Stimulated activated CD4-positive, alpha-beta T cell treated with anti-CD3 and anti-CD28 coated beads, TNF-alpha, amount 100 ng/mL, for 48 hours (primary cell): ENCODE measurements at regions not wholly inside any gene's neighbourhood (a gene's known extent, or its start where the extent isn't known, plus 50 kb on each side); places are given as distances from the start of the nearest gene placed in this dataset.
"Not testable (repeated sequence)": the region's sequence is repeated elsewhere in the genome, so short reads cannot be mapped to it uniquely, and the experiment has no call there.

ENCODE experiments used
- DNase-seq, 3 donors: peaks; one replicate each; pipeline ENCODE4 v3.0.0-alpha.2; 2020; ENCODE audit warnings: low read depth in 3 of 3

DNA sequence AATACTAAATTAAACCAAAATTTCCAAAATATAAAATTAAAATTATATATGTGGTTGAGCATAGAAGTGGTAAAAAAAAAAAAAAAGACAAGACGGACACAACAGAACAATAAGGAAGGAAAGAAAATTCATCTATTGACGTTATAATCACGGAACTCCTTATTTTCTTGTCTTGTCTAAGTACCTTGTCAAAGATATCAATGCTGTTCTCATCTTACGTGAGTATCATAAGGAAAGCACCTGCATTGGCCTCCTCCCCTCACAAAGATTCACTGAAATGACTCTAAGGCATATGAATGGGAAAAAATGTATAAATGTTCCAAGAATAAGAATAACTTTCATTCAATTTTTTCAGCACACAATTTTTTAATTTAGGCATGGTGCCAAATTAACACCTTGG, 135.4 kb downstream of the PPP1R3A start:
- DNase-seq = no peak

DNA sequence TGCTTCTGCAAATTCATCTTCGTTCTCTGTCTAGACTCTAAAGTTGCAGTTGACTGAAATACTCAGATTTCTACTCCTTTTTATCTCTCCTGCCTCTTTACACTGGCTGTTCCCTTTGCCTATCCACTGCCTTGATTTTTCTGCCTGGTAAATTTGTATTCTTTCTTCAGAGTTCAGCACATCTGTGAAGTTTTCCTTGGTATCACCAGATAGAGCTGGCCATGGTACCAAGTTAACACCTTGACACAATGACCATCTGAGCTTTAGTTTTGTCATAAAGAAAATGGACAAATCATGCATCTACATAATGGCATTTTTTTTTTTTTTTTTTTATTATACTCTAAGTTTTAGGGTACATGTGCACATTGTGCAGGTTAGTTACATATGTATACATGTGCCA, 143.0 kb downstream of the PPP1R3A start:
- no peak for DNase-seq

DNA sequence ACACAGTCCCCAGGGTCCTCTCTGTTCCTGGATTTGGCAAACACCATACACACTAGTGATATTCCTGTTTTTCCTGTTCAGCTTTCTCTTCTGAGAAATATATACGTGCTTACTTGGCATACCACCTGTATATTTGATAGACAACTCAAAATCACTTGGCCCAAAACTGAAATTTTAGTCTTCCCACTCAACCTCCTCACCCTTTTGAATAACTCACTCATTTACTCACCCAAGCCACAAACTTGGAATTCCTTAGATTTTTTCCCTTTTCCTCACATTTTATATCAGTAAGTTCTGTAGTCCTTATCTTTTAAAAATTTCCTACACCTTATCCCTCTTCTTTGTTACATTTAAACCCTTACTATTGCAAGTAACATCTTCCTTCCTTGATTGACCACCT, 143.4 kb downstream of the PPP1R3A start:
- DNase-seq = no peak

DNA sequence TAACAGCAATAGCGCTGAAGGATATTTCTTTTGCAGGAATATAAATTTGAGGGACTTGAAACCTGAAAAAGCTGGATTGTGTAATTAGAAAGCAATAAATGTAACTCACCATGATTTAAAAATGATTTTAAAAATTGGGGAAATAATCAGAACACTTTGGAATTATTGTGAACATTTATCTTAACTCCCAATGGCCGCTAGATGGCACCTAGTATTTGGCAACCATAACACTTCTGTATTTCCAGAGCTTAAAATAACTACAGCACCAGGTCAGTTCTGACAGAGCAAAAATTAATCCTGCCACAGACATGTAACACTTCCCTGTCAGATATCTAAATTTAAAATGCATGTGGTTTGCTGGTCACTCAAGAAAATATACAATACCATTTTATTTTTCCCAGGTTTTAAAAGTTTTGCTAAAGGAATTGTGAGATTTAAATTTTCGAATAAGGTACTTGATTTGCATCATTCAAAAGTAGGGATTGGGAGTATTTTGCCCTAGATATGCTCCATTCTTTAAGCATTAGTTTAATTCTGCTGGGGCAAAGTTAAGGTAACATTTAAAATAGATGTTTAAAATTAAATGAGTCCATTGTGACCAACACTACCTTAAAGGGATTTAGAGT, 144.5 kb downstream of the PPP1R3A start:
- DNase-seq = no peak

DNA sequence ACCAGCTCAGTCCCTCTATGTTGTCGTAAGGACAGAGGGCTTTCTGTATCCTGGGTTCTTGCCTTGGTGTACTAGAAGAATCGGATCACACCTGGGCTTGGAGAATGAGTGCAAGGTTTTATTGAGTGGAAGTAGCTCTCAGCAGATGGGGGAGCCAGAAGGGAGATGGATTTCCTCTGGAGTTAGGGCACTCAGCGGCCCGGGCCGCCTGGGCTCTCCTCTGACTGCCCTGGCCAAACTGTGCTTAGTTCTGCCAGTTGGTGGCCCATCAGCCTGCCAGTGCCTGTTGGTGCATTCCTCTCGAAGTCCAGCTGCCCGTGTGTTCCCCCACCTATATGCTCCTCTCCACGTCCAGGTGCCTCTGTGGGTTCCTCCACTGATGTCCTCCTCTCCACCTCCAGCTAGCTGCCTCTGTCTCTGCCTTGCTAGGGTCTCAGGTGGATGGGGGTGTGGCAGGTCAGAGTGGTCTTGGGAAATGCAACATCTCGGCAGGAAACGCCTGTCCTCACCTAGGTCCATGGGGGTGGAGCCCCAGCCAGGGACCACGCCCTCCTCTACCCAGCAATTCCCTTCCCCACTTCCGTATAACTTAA, 148.6 kb downstream of the PPP1R3A start:
- no peak for DNase-seq

DNA sequence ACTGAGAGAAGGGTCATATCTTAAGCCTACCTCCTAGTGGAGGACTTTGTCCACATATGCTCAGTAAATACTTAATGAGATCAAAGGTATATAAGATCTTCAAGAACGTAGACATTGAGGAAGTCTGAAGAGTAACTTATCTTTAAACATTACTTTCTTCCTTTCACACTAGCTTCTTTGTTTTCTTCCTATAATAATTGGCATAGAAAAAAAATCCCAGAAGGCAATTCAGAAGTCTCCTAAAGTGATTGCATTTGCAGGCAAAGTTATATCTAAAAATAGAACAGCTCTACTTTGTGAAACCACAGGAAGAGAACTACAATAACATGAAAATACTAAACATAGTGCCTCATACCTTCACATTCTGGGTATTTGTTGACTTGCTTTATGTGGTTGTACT, 150.4 kb downstream of the PPP1R3A start:
- DNase-seq = no peak

DNA sequence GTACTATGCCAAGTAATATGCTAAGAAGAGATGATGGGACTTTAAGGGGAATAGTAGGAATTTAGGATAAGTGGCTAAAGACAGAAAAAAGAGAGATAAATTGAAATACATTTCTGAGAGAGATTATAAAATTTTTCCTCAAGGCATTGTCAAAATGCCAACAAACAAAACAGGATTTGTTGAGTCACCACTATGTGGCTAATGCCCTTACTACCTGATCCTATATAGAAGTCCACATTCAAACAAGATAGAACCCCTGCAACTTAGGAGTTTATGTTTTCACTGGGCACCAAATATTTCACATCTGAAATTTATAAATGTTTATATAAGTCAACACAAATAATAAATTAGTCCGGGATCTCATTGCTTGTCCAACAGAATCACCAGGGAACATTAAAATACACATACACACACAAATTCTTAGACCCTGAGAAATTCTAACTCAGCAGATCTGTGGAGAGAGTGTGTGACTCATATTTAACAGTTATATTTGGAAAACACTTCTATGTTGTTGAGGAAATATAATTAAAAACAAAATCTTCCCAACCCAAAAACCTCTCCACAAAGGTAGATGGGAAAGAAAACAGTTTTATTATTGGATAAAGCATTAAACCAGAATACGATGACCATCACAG, 154.3 kb downstream of the PPP1R3A start:
- DNase-seq = no peak

DNA sequence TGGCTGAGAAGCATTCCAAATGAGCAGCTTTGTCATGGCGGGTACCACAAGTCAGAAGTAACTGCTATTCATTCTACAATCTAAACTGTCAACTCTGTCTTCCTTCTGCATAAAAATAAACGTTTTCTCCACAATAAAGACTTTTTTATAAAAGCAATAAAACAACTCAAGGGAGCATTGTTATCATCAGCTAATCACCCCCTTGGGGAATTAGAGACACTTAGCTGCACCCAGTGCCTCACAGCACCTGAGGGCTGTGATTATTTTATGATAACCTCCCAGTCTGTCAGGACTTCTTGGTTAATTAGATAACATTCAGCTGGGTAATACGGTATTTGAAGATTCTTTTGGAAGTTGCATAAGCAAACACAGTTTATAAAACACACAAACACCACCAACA, 155.6 kb downstream of the PPP1R3A start:
- no peak for DNase-seq

DNA sequence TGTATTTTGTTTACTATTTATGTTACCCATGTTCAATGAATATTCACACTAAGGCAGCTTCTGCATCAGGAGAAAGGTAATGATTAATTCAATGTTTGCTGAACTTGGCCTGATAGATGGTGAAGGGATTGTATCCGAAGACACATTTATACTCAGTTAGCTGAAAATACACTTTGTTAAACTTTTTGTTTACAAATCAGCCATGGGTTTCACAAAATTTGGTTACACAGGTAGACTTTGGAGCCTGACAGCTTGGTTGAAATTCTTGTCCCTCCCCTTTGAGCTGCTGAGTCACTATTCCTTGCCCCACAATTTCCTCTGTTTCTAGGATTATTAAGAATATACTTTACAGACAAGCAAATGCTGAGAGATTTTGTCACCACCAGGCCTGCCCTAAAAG, 162.6 kb downstream of the PPP1R3A start:
- DNase-seq = no peak

DNA sequence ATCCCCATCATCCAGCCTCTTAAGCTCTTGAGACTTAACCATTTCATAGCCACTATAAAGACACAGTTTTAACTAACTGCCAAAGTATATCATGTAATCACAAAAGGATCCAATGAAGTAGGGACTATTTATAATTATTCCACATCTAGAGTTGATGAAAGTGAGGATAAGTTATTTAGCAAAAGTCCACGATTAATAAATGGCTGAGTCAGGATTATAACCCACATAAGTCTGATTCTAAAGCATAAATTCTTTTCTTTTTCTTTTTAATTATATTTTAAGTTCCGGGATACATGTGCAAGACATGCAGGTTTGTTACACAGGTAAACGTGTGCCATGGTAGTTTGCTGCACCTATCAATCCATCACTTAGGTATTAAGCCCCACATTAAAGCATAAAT, 166.1 kb downstream of the PPP1R3A start:
- no peak for DNase-seq

DNA sequence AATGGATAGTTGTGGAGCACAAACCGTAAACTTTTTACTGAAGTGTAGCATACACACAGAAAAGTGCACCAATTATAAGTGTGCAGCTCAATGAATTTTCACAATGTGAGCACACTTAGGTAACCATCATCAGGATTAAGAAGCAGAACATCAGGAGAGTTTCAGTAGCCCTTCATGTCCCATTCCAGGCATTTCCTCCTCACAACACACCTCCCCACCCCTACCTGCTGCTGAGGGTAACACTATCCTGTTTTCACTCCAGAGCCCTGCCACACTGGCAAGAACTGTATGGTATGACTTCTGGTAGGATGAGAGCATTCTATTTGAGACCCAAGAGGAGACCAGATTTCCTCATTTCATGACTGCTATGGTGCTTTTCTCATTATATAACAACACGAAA, 166.5 kb downstream of the PPP1R3A start:
- DNase-seq = no peak

DNA sequence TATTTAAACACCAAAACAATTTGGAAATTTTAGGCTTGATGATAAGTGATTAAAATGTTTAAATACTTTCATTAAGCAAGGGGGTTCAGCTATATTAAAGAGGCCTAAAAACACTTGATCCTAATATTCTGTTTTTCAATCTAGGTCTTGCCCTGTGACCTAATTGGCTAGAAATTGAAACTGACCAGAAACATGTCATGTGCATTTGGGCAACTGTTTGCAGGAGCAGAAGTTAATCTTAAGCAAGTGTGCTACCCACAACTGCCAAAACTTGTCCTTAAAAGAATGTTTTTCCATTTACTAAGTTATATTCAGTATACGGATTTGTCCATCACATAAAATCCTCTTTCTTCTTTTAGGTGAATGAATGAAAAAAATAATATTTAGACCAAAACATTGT, 167.3 kb downstream of the PPP1R3A start:
- no peak for DNase-seq

DNA sequence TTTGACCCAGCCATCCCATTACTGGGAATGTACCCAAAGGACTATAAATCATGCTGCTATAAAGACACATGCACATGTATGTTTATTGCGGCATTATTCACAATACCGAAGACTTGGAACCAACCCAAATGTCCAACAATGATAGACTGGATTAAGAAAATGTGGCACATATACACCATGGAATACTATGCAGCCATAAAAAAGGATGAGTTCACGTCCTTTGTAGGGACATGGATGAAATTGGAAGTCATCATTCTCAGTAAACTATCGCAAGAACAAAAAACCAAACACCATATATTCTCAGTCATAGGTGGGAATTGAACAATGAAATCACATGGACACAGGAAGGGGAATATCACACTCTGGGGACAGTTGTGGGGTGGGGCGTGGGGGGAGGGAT, 170.4 kb downstream of the PPP1R3A start:
- DNase-seq = not testable (repeated sequence)

DNA sequence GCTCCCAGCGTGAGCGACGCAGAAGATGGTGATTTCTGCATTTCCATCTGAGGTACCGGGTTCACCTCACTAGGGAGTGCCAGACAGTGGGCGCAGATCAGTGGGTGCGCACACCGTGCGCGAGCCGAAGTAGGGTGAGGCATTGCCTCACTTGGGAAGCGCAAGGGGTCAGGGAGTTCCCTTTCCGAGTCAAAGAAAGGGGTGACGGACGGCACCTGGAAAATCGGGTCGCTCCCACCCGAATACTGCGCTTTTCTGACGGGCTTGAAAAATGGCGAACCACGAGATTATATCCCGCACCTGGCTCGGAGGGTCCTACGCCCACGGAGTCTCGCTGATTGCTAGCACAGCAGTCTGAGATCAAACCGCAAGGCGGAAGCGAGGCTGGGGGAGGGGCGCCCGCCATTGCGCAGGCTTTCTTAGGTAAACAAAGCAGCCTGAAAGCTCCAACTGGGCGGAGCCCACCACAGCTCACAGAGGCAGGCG, 175.8 kb downstream of the PPP1R3A start:
- DNase-seq = not testable (repeated sequence)

DNA sequence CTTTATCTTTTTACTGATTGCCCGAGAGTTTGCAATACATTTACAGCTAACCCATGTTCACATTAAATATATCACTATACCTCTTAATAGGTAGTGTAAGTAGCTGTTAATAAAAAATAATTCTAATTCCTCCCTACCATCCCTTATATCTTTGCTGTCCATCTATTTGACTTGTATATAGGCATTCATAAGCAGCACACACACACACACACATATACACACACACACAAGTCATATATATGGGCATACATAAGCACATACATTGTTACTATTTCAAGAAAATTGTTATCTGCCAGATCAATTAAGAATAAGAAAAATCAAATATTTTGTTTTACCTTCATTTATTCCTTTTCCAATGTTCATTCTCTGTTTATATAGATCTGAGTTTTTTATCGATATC, 176.4 kb downstream of the PPP1R3A start:
- no peak for DNase-seq

DNA sequence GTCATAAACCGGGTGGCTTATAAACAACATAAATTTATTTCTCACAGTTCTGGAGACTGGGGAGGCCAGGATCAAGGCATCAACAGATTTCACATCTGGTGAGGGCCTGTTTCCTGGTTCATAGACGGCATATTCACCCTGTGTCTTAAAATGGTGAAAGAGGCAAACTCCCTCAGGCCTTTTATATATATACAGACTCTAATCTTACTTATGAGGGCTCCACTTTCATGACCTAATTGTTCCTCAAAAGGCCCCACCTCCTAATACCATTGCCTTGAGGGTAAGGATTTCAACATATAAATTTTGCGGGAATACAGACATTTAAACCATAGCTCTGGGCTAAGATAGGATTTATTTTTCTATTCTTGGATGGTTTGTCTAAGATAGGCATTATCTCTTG, 187.2 kb downstream of the PPP1R3A start:
- DNase-seq = no peak

DNA sequence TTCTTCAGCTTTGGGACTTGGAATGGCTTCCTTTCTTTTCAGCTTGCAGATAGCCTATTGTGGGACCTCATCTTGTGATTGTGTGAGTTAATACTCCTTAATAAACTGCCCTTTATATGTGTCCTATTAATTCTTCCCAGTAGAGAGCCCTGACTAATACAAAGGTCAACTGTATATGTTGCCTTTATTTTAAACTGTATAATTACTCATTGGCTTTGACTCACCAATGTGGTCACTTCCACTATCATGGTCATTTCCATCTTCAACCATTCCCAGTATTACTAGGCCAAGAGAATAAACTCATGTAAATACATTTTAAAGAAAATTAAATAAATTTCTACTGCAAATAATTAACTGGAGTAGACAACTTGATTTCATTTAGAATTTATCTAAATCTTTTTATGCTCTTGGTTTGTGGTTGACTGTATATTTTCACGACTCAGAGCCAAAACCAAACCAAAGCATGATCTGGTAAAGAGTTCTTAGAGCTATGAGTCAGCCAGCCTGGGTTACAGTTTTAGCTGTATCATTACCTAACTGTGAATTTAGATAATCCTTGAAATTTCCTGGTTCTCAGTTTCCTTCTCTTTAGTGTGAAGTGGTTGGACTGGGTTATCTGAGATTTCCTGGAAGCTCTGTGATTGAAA, 188.4 kb downstream of the PPP1R3A start:
- no peak for DNase-seq

DNA sequence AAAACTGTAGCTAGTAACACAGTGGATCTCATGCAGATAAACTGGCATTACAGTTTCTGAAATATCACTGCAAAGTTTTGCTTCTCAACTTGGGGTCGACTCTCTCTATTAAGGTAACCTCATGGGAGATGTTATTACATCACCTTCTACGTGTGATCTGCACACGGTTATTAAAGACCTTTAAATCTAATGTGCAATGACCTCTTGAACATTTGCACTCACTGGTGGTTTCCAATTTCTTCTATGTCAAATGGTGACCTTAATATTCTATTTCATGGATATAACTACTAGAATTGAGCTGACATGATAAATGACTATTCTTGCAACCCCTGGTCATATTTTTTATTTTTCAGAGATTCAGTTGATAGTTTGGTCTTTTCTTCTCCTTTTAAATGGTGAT, 191.3 kb downstream of the PPP1R3A start:
- DNase-seq = no peak

DNA sequence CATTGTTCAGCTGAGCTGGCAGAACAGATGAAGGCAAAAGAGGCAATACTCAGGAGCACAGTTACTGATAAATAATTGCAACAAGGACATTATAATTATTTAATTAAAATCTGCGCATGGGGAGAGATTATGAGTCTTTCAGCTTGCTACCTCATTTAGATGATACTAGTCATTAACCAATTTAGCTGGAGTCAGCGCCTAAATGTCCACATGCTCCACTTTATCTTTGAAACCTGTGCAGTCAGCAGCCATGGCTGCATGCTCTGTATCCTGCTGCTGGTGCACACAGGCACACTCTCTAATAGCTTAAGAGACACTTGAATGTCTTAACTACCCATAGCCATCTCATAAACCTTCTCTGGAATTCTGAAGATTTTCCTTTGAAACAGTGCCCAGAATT, 196.8 kb downstream of the PPP1R3A start:
- no peak for DNase-seq

DNA sequence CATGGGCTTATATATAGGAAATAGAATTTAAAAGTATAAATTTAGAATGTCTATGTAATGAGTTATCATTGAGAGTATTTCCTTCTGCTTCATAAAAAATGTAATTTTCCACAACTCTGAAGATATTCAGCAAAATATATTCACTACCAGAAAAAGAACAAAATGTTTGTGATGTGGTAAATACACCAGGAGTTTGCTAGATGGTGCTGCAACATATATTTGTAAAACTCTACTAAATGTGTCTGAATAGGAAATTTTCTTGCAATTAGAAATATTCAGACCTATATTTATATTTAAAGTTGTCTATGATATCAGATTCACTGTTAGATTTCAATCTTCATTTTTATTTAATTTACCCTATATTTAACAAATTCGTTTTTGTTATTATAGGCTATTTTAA, 201.1 kb downstream of the PPP1R3A start:
- DNase-seq = no peak

DNA sequence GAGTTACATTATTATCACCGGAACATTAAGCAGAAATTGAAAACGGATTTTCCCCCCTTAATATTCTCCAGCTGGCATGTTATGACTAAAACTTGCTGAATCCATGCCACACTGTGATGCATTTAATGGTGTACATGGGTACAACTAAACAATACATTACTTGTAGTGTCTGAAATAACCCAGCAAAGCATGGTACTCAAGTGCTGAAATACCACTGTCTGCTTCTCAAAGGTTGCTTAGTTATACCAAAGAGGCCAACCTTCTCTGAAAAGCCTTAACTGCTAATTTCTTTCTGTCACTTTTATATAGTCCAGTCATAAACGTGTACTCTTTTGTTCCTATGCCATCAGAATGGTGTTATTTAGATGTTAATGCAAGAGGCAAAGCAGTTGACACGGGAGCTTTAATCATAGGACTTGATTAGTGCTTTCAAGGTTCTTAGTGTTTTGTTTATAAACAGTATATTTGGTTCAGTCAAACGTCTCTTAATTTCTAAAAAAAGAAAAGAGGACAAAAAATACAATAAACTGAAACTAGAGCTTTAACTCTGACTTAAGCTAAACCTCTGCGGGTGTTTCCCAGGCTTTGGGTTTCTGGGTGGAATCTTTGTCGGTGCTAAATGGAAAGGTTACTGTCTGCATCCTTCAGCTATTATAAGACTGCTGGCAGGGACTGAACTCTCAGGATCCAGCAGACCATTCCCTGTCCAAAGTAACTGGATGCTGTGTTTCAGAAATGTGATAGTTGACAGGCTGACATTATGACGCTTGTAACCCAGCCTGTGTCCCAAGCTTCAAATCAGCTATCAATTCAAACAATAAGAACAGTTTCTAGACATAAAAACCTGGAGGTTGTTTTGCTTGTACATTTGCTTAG, 202.6 kb downstream of the PPP1R3A start:
- no peak for DNase-seq

DNA sequence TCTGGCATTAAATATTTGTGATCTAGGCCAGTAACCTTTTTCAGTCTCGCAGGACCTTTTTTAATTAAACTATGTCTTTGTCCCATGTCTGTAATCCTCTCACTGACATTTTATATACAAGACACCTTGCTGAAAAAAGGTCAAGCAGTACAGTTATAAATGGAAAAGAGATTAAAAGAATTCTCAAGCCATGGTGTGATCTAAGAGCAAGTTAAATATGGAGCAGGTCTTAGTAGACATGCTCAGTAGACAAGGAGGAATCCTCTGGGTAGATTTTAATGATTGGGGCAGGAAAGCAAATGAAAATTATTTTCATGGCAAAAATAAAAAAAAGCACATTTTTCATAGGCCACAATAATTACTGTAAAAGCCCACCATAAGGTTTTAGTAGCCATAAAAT, 203.5 kb downstream of the PPP1R3A start:
- DNase-seq = no peak
